Erythroblast (primary cell): ENCODE measurements at regions not wholly inside any gene's neighbourhood (a gene's known extent, or its start where the extent isn't known, plus 50 kb on each side); places are given as distances from the start of the nearest gene placed in this dataset.

Experiments
- GATA1 ChIP-seq: IDR thresholded peaks from 2 replicates; pipeline ENCODE4 v1.6.1; 2011; ENCODE audit warnings: low read depth, mild to moderate bottlenecking, control low read depth, low read length, moderate library complexity
- POLR2A ChIP-seq: IDR thresholded peaks from 2 replicates; pipeline ENCODE4 v1.6.1; 2011; ENCODE audit warnings: mild to moderate bottlenecking, low read length

GRCh38 chr4:148831945-148832344 is 389.7 kb upstream of the NR3C2 start:
- TF ChIP-seq POLR2A (no peak), GATA1 (no peak)
